ENCODE measurements at regions not wholly inside any gene's neighbourhood (a gene's known extent, or its start where the extent isn't known, plus 50 kb on each side); places are given as distances from the start of the nearest gene placed in this dataset.

DNA sequence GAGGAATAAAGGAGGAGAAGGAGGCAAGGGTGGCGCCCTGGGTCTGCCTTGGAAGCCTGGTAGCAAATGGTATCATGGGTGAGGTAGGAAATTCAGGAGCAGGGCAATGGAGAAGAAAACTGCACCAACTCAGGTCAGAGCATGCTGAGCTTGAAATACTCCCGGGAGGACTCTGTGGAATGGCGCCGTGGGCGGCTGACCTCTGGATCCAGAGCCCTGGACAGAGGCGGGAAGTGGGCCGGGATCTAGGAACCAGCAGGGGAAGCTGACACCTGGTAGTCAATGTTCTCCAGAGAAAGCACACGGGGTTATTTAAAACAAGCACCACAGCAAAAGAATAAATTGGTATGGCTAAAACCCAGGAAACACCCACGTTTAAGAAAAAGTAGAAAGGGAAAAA, 161.3 kb downstream of the INO80D start:
- Histone ChIP-seq H3K27ac (ENCODE audit: low read depth in 1 of 2, low read length in 2 of 2) (no peak overlapping the region), H3K9me3 (ENCODE audit: control insufficient read depth, low read length) (no peaks in the 10 kb centered on the region), H3K36me3 (ENCODE audit: control insufficient read depth in 1 of 2, insufficient read depth in 2 of 2, low read length in 1 of 2) (no peaks in the 10 kb centered on the region), H3K4me3 (ENCODE audit: low read length in 2 of 2) (no peak overlapping the region), H3K27me3 (ENCODE audit: control insufficient read depth in 1 of 2, insufficient read depth in 2 of 2, low read length in 1 of 2) (no peaks in the 10 kb centered on the region), H3K4me1 (ENCODE audit: control insufficient read depth in 1 of 2, insufficient read depth in 2 of 2, low read length in 2 of 2) (no peaks in the 10 kb centered on the region)
- WGBS, 2 donors = 86 to 87% methylated on average over 9 of the region's 9 CpGs
- no peak for DNase-seq
- intact Hi-C loops (cut with DNase I) = loop anchor here in 1 of 2 donors (5.0 to 10.0 kb wide), 2 partner anchors 162 to 1600 kb away; no protein-coding TSS in a partner anchor
- ATAC-seq (ENCODE audit: low FRiP score) = no peak

DNA sequence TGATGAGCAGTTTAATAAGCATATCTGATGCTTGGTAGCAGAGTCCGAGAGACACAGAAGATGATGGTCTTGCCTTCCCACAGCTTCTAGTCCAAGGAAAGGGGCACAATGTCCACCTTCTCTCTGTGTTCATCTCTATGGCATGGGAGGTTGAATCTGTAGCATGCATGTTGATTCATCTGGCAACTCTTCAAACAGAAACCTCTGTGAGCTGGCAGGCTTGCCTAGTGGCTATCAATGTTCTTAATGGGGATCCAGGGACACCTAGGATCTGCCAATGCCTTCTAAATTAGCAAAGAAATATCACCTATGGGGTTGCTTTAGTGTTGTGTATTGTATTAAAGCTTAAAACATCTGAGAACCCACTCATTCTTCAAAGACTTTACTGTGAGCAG, 170.8 kb downstream of the INO80D start:
- Histone ChIP-seq H3K4me1 (ENCODE audit: control insufficient read depth in 1 of 2, insufficient read depth in 2 of 2, low read length in 2 of 2) (no peaks in the 10 kb centered on the region), H3K4me3 (ENCODE audit: low read length in 2 of 2) (no peak overlapping the region), H3K9me3 (ENCODE audit: control insufficient read depth, low read length) (no peaks in the 10 kb centered on the region), H3K36me3 (ENCODE audit: control insufficient read depth in 1 of 2, insufficient read depth in 2 of 2, low read length in 1 of 2) (no peaks in the 10 kb centered on the region), H3K27ac (ENCODE audit: low read depth in 1 of 2, low read length in 2 of 2) (no peak overlapping the region), H3K27me3 (ENCODE audit: control insufficient read depth in 1 of 2, insufficient read depth in 2 of 2, low read length in 1 of 2) (peaks cover 0 to 2% of the 10 kb centered on the region in 2 donors)
- DNase-seq = no peak
- no peak for ATAC-seq (ENCODE audit: low FRiP score)
- 99 to 100% methylated on average over 1 of the region's 1 CpG for WGBS, 2 donors
- intact Hi-C loops (cut with DNase I) = no loop called here

DNA sequence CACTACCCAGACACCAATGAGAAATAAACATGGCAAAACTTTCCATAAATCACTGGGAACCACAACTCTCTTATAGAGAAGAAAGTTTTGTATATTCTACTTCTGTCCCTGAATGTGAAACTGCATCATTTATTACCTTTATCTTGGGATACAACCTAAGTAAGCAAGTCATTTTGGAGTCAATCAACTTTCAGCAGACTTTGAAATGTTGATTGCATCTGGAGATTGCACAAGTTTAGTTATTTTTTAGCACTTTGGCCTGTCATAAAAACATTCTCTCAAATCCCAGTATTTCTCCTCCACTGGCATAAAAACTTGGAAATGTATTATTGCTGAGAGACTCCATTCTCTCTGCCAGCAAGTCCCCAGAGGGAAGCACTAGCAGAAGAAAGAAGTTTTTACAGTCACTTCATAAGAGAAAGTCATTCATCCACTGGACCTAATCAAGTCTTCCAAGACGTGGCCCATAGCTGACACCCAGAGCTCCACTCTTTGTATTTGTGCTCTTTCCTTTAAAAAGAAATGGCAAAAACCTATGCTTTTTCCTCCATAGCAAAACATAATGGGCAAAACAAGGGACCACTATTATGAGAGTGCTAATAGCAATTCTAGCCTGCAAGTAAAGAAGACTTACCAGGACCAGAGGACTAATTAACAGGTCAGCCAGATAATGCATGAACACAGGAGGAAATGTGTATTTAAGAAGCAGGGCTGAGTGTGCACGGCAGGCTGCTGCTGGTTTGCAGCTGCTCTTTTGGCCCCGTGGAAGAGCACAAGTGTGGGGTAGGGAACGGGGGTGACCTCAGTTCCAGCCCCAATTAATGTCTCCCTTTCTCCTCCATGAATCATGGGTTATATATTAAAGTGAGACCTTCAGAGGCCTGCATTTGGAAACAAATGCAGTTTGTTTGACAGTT, 171.5 kb downstream of the INO80D start:
- DNase-seq = no peak
- H3K27me3 ChIP-seq (ENCODE audit: control insufficient read depth in 1 of 2, insufficient read depth in 2 of 2, low read length in 1 of 2) = peaks cover 0 to 2% of the 10 kb centered on the region in 2 donors
- WGBS, 2 donors = 53 to 58% methylated on average over 4 of the region's 4 CpGs
- intact Hi-C loops (cut with DNase I) = no loop called here
- no peaks in the 10 kb centered on the region for H3K9me3 ChIP-seq (ENCODE audit: control insufficient read depth, low read length)
- no peak overlapping the region for H3K4me3 ChIP-seq (ENCODE audit: low read length in 2 of 2)
- ATAC-seq (ENCODE audit: low FRiP score) = no peak
- H3K36me3 ChIP-seq (ENCODE audit: control insufficient read depth in 1 of 2, insufficient read depth in 2 of 2, low read length in 1 of 2) = no peaks in the 10 kb centered on the region
- no peak overlapping the region for H3K27ac ChIP-seq (ENCODE audit: low read depth in 1 of 2, low read length in 2 of 2)
- no peaks in the 10 kb centered on the region for H3K4me1 ChIP-seq (ENCODE audit: control insufficient read depth in 1 of 2, insufficient read depth in 2 of 2, low read length in 2 of 2)

GRCh38 chr2:205913668-205914067, 172.3 kb downstream of the INO80D start:
- Histone ChIP-seq H3K4me3 (ENCODE audit: low read length in 2 of 2) (no peak overlapping the region), H3K27me3 (ENCODE audit: control insufficient read depth in 1 of 2, insufficient read depth in 2 of 2, low read length in 1 of 2) (peaks cover 0 to 2% of the 10 kb centered on the region in 2 donors), H3K36me3 (ENCODE audit: control insufficient read depth in 1 of 2, insufficient read depth in 2 of 2, low read length in 1 of 2) (no peaks in the 10 kb centered on the region), H3K9me3 (ENCODE audit: control insufficient read depth, low read length) (no peaks in the 10 kb centered on the region), H3K4me1 (ENCODE audit: control insufficient read depth in 1 of 2, insufficient read depth in 2 of 2, low read length in 2 of 2) (no peaks in the 10 kb centered on the region), H3K27ac (ENCODE audit: low read depth in 1 of 2, low read length in 2 of 2) (no peak overlapping the region)
- ATAC-seq (ENCODE audit: low FRiP score) (no peak), DNase-seq (no peak)
- intact Hi-C loops (cut with DNase I) = no loop called here
- 85 to 95% methylated on average over 1 of the region's 1 CpG for WGBS, 2 donors

- Histone ChIP-seq H3K27ac (ENCODE audit: low read depth in 1 of 2, low read length in 2 of 2) (no peak overlapping the region), H3K36me3 (ENCODE audit: control insufficient read depth in 1 of 2, insufficient read depth in 2 of 2, low read length in 1 of 2) (no peaks in the 10 kb centered on the region), H3K27me3 (ENCODE audit: control insufficient read depth in 1 of 2, insufficient read depth in 2 of 2, low read length in 1 of 2) (peaks cover 0 to 2% of the 10 kb centered on the region in 2 donors), H3K9me3 (ENCODE audit: control insufficient read depth, low read length) (no peaks in the 10 kb centered on the region), H3K4me3 (ENCODE audit: low read length in 2 of 2) (no peak overlapping the region), H3K4me1 (ENCODE audit: control insufficient read depth in 1 of 2, insufficient read depth in 2 of 2, low read length in 2 of 2) (no peaks in the 10 kb centered on the region)
- intact Hi-C loops (cut with DNase I) = no loop called here
- no peak for DNase-seq
- WGBS, 2 donors = 79 to 91% methylated on average over 2 of the region's 2 CpGs
- ATAC-seq (ENCODE audit: low FRiP score) = no peak
Observed at GRCh38 chr2:205911306-205911705, 174.7 kb downstream of the INO80D start.

- no peaks in the 10 kb centered on the region for H3K9me3 ChIP-seq (ENCODE audit: control insufficient read depth, low read length)
- H3K27ac ChIP-seq (ENCODE audit: low read depth in 1 of 2, low read length in 2 of 2) = no peak overlapping the region
- WGBS, 2 donors = 66 to 80% methylated on average over 6 of the region's 6 CpGs
- intact Hi-C loops (cut with DNase I) = no loop called here
- no peaks in the 10 kb centered on the region for H3K36me3 ChIP-seq (ENCODE audit: control insufficient read depth in 1 of 2, insufficient read depth in 2 of 2, low read length in 1 of 2)
- peaks cover 0 to 2% of the 10 kb centered on the region in 2 donors for H3K27me3 ChIP-seq (ENCODE audit: control insufficient read depth in 1 of 2, insufficient read depth in 2 of 2, low read length in 1 of 2)
- ATAC-seq (ENCODE audit: low FRiP score) (no peak), DNase-seq (no peak)
- no peaks in the 10 kb centered on the region for H3K4me1 ChIP-seq (ENCODE audit: control insufficient read depth in 1 of 2, insufficient read depth in 2 of 2, low read length in 2 of 2)
- no peak overlapping the region for H3K4me3 ChIP-seq (ENCODE audit: low read length in 2 of 2)
Observed at GRCh38 chr2:205909184-205909572, 176.8 kb downstream of the INO80D start.

DNA sequence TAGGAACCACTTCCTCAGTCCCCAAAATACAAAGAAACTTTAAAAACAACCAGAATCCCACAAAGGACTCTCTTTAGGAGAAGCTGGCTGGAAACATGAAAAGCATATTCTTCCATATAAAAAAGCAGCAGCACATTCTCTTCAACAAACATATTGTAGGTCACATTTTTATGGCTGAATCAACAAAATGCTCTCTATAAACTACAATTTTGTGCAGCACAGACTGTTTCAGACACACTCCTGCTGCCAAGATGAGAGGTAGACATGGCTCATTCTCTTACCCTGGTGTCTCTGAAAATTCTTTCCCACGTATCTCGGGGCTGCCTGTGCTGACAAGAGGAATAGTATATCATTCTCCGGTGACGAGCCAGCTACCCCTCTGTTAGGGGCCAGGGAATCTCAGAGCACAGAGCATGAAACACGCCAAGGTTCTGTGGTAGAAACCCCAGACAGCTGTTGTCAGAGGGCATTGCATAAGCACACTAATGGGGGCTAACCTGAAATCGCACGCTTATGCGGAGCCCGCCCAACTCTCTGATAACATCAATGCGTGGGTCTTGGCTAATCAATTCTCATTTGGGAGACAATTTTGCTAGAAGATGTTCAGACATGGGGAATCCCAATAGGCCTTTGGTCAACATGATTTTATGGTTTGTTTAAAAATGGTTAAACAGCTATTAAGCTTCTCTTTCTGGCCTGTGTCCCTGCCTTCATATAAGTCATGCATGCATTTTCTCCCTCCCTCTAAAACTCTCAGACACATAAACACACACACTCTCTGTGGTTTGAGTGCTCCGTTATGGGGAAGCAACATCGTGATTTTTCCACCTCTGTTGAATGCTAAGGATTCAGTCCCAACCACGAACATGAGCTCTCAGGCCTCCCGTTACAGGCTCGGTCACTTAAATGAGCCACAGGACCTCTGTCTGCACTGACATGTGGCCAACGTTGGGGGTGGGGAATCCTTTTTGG, 177.5 kb downstream of the INO80D start:
- Histone ChIP-seq H3K9me3 (ENCODE audit: control insufficient read depth, low read length) (no peaks in the 10 kb centered on the region), H3K4me3 (ENCODE audit: low read length in 2 of 2) (no peak overlapping the region), H3K4me1 (ENCODE audit: control insufficient read depth in 1 of 2, insufficient read depth in 2 of 2, low read length in 2 of 2) (no peaks in the 10 kb centered on the region), H3K27ac (ENCODE audit: low read depth in 1 of 2, low read length in 2 of 2) (no peak overlapping the region), H3K27me3 (ENCODE audit: control insufficient read depth in 1 of 2, insufficient read depth in 2 of 2, low read length in 1 of 2) (peaks cover 0 to 2% of the 10 kb centered on the region in 2 donors), H3K36me3 (ENCODE audit: control insufficient read depth in 1 of 2, insufficient read depth in 2 of 2, low read length in 1 of 2) (no peaks in the 10 kb centered on the region)
- intact Hi-C loops (cut with DNase I) = no loop called here
- WGBS, 2 donors = 72 to 84% methylated on average over 16 of the region's 16 CpGs
- DNase-seq (no peak), ATAC-seq (ENCODE audit: low FRiP score) (no peak)

DNA sequence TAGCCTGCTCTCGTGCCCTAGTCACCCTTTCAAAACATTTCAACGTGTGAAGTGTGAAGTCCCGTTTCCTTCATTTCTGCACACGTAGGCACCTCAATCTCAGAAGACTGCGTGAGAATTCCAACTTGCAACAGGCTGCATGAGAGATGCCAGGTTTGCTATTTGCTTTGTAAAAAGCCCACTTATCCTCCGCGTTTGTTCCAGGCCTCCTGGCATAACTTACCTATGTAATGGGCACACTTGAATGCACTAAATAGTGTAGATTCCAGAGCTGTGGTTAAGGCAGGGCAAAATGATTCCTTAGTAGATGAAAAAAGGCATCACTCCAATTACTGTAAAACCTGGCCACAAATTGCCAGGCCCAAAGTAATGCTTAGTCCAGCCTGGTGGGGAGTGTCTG, 179.6 kb downstream of the INO80D start:
- H3K9me3 ChIP-seq (ENCODE audit: control insufficient read depth, low read length) = no peaks in the 10 kb centered on the region
- no peak overlapping the region for H3K27ac ChIP-seq (ENCODE audit: low read depth in 1 of 2, low read length in 2 of 2)
- no peaks in the 10 kb centered on the region for H3K36me3 ChIP-seq (ENCODE audit: control insufficient read depth in 1 of 2, insufficient read depth in 2 of 2, low read length in 1 of 2)
- ATAC-seq (ENCODE audit: low FRiP score) (no peak), DNase-seq (no peak)
- H3K27me3 ChIP-seq (ENCODE audit: control insufficient read depth in 1 of 2, insufficient read depth in 2 of 2, low read length in 1 of 2) = peaks cover 0 to 2% of the 10 kb centered on the region in 2 donors
- intact Hi-C loops (cut with DNase I) = no loop called here
- no peaks in the 10 kb centered on the region for H3K4me1 ChIP-seq (ENCODE audit: control insufficient read depth in 1 of 2, insufficient read depth in 2 of 2, low read length in 2 of 2)
- H3K4me3 ChIP-seq (ENCODE audit: low read length in 2 of 2) = no peak overlapping the region
- WGBS, 2 donors = 87 to 88% methylated on average over 7 of the region's 7 CpGs
